ENCODE measurements at regions not wholly inside any gene's neighbourhood (a gene's known extent, or its start where the extent isn't known, plus 50 kb on each side); places are given as distances from the start of the nearest gene placed in this dataset.

DNA sequence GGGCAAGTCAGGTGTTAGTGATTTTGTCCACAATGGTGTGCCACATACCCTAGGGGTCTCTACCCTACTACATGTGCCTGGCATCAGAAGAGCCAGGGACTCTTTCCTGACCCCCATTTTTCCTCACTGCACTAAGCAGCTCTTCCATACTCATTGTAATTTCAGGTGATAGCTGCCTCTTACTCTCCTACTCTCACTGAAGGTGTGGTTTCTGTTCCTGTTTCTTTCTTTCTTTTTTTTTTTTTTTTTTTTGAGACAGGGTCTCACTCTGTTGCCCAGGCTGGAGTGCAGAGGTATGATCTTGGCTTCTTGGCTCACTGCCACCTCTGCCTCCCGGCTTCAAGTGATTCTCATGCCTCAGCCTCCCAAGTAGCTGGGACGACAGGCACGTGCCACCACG is 164.9 kb upstream of the USP9X start:
- TF ChIP-seq, protein P1, sequence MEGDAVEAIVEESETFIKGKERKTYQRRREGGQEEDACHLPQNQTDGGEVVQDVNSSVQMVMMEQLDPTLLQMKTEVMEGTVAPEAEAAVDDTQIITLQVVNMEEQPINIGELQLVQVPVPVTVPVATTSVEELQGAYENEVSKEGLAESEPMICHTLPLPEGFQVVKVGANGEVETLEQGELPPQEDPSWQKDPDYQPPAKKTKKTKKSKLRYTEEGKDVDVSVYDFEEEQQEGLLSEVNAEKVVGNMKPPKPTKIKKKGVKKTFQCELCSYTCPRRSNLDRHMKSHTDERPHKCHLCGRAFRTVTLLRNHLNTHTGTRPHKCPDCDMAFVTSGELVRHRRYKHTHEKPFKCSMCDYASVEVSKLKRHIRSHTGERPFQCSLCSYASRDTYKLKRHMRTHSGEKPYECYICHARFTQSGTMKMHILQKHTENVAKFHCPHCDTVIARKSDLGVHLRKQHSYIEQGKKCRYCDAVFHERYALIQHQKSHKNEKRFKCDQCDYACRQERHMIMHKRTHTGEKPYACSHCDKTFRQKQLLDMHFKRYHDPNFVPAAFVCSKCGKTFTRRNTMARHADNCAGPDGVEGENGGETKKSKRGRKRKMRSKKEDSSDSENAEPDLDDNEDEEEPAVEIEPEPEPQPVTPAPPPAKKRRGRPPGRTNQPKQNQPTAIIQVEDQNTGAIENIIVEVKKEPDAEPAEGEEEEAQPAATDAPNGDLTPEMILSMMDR (conservative IDR thresholded peaks at IDR 0.05): no peak
- TF ChIP-seq ZFX (IDR thresholded peaks at IDR 0.05): no peak

Measured in C4-2B (cell line).